Esophagus squamous epithelium (tissue), 5 donors: ENCODE measurements at regions not wholly inside any gene's neighbourhood (a gene's known extent, or its start where the extent isn't known, plus 50 kb on each side); places are given as distances from the start of the nearest gene placed in this dataset.

Experiments used
- DNase-seq: peaks from one replicate; lab custom pipeline; 2025; lab: John Stamatoyannopoulos, UW
- H3K27ac ChIP-seq, 4 donors: fragments of 200-600 bp; sonication (generic); one replicate each; pipeline ENCODE4 v1.5.1; 2016 to 2019; ENCODE audit warnings: mild to moderate bottlenecking in 1 of 4
- H3K27me3 ChIP-seq, 4 donors: fragments of 200-600 bp; sonication (generic); 1 replicate in 3 of 4; 2 replicates in 1 of 4; pipeline versions ENCODE4 v1.5.1 to v1.6.0; 2017 to 2021; ENCODE audit warnings: antibody characterized with exemption in 1 of 4
- H3K36me3 ChIP-seq, 3 donors: fragments of 200-600 bp; sonication (generic); one replicate each; pipeline ENCODE4 v1.5.1; 2016 to 2019
- H3K4me1 ChIP-seq, 3 donors: fragments of 200-600 bp; sonication (generic); one replicate each; pipeline ENCODE4 v1.5.1; 2017 to 2019
- H3K4me3 ChIP-seq, 4 donors: fragments of 200-600 bp; sonication (generic); 1 replicate in 3 of 4; 2 replicates in 1 of 4; pipeline ENCODE4 v1.5.1; 2016 to 2019; ENCODE audit warnings: mild to moderate bottlenecking in 2 of 4, moderate library complexity in 1 of 4
- H3K9me3 ChIP-seq, 3 donors: fragments of 200-600 bp; sonication (generic); one replicate each; pipeline ENCODE4 v1.5.1; 2016 to 2019
- CTCF ChIP-seq, 6 experiments: fragments of 450-650 bp in 4 of 6; fragments of 200-600 bp in 2 of 6; sonication (generic) in 2 of 6; IDR thresholded peaks; one replicate each; pipeline ENCODE4 v1.5.1; 2016 to 2019; ENCODE audit warnings: antibody characterized with exemption in 6 of 6, mild to moderate bottlenecking in 4 of 6, moderate library complexity in 4 of 6
- POLR2A ChIP-seq, 4 donors: fragments of 450-650 bp; IDR thresholded peaks; one replicate each; pipeline ENCODE4 v1.6.1; 2017; ENCODE audit warnings: antibody characterized with exemption in 4 of 4, mild to moderate bottlenecking in 4 of 4, moderate library complexity in 3 of 4
- WGBS, 2 donors: methylation state at CpG; one replicate each; pipeline ENCODE4 v1.1.5; 2018; 5-methylcytosine and 5-hydroxymethylcytosine counted together
- intact Hi-C: fragments of 100-400 bp; cut with DNase I; formaldehyde crosslinking; loops from one replicate; pipeline ENCODE4 v1.15.0; 2022
- donor health status: DM: yes; HTN: yes; CAD: no.

- no peaks in the 10 kb centered on the region for H3K36me3 ChIP-seq
- DNase-seq: no peak
- no peaks in the 10 kb centered on the region for H3K27me3 ChIP-seq
- intact Hi-C loops: no loop called here
- H3K9me3 ChIP-seq: peaks cover 0 to under 1% (median 0%) of the 10 kb centered on the region in 3 donors
- no peak overlapping the region for H3K27ac ChIP-seq
- no peaks in the 10 kb centered on the region for H3K4me1 ChIP-seq
- WGBS, 2 donors: 18 to 19% methylated on average over 1 of the region's 1 CpG
- H3K4me3 ChIP-seq: no peak overlapping the region
- TF ChIP-seq CTCF (IDR thresholded peaks at IDR 0.05): no peak
- no peak for TF ChIP-seq POLR2A (IDR thresholded peaks at IDR 0.05)
Observed at GRCh38 chr5:29654954-29655353, 1538.5 kb upstream of the CDH6 start.

DNA sequence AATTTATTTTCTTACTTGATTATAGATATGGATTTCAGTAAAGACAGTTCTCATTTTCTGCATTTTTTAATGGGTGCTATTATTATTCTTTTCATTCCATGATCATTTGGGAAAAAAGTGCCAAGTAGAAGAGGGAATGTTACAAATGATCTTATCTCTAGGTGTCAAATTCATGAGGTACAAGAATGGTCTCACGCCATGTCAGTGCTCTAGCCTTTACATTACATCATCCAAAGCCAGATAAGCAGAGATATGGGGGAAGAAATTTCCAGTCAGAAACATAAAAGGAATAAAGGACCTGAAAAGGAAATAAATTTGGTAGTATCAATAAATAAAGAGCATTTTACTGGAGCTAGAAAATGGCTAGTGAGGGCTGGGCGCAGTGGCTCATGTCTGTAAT lies 1544.2 kb upstream of the CDH6 start:
- H3K9me3 ChIP-seq: peaks cover 0 to 9% (median 0%) of the 10 kb centered on the region in 3 donors
- H3K36me3 ChIP-seq: no peaks in the 10 kb centered on the region
- no peak for DNase-seq
- H3K4me3 ChIP-seq: no peak overlapping the region
- H3K27me3 ChIP-seq: no peaks in the 10 kb centered on the region
- H3K27ac ChIP-seq: no peak overlapping the region
- no peaks in the 10 kb centered on the region for H3K4me1 ChIP-seq
- intact Hi-C loops: no loop called here
- no peak for TF ChIP-seq POLR2A (IDR thresholded peaks at IDR 0.05)
- TF ChIP-seq CTCF (IDR thresholded peaks at IDR 0.05): no peak
- WGBS, 2 donors: 52 to 56% methylated on average over 2 of the region's 2 CpGs

GRCh38 chr5:29642601-29643000 lies 1550.9 kb upstream of the CDH6 start:
- peaks cover 0 to 8% (median 4%) of the 10 kb centered on the region in 3 donors for H3K9me3 ChIP-seq
- H3K27ac ChIP-seq: no peak overlapping the region
- H3K36me3 ChIP-seq: no peaks in the 10 kb centered on the region
- H3K4me3 ChIP-seq: no peak overlapping the region
- intact Hi-C loops: no loop called here
- no peak for DNase-seq
- no peaks in the 10 kb centered on the region for H3K4me1 ChIP-seq
- H3K27me3 ChIP-seq: no peaks in the 10 kb centered on the region
- TF ChIP-seq POLR2A (IDR thresholded peaks at IDR 0.05) (no peak), CTCF (IDR thresholded peaks at IDR 0.05) (no peak)

DNA sequence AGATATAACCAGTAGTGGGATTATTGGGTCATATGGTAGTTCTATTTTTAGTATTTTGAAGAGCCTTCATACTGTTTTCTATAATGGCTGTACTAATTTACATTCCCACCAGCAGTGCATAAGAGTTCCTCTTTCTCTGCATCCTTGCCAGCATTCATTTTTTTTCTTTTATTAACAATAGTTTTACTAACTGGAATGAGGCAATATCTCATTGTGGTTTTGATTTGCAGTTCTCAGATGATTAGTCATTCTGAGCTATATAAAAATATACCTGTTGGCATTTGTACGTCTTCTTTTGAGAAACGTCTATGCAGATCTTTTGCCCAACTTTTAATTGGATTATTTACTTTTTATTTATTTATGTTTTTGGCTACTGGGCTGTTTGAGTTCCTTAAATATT lies 1579.3 kb upstream of the CDH6 start:
- no peak for TF ChIP-seq CTCF (IDR thresholded peaks at IDR 0.05)
- no peak for TF ChIP-seq POLR2A (IDR thresholded peaks at IDR 0.05)
- Histone ChIP-seq H3K4me1 (no peaks in the 10 kb centered on the region), H3K9me3 (peaks cover 0 to 7% (median 4%) of the 10 kb centered on the region in 3 donors), H3K27me3 (no peaks in the 10 kb centered on the region), H3K27ac (no peak overlapping the region), H3K4me3 (no peak overlapping the region), H3K36me3 (no peaks in the 10 kb centered on the region)
- no peak for DNase-seq
- intact Hi-C loops: no loop called here
- 55 to 72% methylated on average over 2 of the region's 2 CpGs for WGBS, 2 donors

DNA sequence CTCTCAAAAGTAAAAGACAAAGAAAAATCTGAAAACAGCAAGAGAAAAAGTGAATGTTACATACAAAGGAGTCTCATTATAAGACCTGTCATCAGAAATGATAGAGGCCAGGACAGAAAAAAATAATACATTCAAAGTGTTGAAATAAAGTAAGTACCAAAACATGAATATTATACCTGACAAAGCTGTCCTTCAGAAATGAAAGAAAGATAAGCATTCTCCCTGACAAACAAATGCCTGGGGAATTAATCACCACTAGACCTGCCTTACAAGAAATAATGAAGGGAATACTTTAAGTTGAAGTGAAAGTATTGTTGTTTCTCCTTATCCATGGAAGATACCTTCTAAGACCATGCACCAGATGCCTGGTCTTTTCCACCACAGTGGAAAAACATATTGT lies 1605.2 kb upstream of the CDH6 start:
- Histone ChIP-seq H3K27ac (no peak overlapping the region), H3K4me3 (no peak overlapping the region), H3K36me3 (no peaks in the 10 kb centered on the region), H3K27me3 (no peaks in the 10 kb centered on the region), H3K9me3 (peaks cover 0 to 6% (median 0%) of the 10 kb centered on the region in 3 donors), H3K4me1 (no peaks in the 10 kb centered on the region)
- no peak for DNase-seq
- intact Hi-C loops: no loop called here
- no peak for TF ChIP-seq POLR2A (IDR thresholded peaks at IDR 0.05)
- TF ChIP-seq CTCF (IDR thresholded peaks at IDR 0.05): no peak
